ENCODE measurements at regions not wholly inside any gene's neighbourhood (a gene's known extent, or its start where the extent isn't known, plus 50 kb on each side); places are given as distances from the start of the nearest gene placed in this dataset.
"Not testable (repeated sequence)": the region's sequence is repeated elsewhere in the genome, so short reads cannot be mapped to it uniquely, and the experiment has no call there.

DNA sequence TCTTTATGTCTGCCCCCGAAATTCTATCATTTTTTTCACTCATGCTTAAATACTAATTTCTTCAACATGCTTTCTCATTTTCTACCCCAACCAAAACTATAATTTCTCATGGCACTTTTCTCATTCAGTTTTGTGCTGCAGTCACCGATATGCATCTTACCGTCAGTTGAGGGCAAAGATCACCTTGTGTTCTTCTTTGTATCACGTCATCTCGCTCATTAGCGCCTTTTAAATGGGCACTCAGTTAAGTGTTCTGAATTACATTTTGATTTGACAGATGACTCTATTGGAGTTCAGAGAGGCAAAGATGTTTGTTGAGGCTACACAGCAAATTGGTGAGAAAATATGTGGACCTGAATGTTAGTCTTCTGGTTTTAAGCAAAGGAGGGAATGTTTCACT, 211.7 kb upstream of the GLRA1 start:
- intact Hi-C loops (cut with micrococcal nuclease): no loop called here

DNA sequence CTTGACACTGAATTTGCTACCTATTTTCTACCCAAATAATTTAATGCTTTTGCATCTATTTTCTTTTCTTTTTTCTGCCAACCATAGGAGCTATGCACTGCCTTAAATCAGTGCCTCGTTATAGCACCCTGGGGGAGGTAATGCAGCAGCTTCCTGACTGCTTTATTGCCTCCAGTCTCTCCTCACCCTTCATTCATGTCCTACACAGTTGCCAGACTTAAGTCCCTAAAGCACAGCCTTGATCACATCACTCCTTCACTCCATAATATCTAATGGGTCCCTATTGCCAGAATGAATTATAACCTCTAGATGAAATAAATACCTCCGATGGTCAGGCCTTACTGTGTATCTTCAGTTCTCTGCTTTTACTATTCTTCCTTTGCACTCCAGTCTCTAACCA, 211.2 kb upstream of the GLRA1 start:
- intact Hi-C loops (cut with micrococcal nuclease): no loop called here
- ATAC-seq: no peak
- DNase-seq: no peak

More for the DNA sequence above, 211.7 kb upstream of the GLRA1 start:
- no peak for ATAC-seq
- no peak for DNase-seq

DNA sequence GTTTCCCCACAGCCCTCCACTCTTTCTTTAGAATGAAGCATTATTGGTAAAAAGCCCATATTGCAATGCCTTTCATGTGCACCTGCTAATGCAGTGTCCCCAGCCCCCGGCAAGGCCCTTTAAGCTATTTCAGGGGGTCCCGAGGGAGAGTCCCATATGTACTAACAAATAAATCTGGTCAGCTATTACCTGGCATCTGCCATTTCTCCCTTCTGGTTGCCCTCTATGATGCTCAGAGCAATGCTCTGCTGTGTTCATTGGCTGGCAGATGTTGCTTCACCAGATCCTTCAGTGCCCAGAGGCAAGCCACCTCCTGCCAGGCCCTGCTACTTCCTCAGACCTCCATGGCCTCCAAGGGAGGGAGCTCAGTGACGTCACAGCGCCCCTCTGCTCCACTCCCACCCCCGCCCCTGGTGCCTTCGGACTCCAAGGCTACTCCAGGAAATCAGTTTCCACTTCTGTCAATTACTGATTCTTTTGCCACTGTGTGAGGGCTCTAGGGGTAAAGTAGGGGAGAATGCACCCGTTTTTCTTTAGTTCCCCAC, 201.1 kb upstream of the GLRA1 start:
- intact Hi-C loops (cut with micrococcal nuclease): no loop called here
- DNase-seq (no peak), ATAC-seq (no peak)

DNA sequence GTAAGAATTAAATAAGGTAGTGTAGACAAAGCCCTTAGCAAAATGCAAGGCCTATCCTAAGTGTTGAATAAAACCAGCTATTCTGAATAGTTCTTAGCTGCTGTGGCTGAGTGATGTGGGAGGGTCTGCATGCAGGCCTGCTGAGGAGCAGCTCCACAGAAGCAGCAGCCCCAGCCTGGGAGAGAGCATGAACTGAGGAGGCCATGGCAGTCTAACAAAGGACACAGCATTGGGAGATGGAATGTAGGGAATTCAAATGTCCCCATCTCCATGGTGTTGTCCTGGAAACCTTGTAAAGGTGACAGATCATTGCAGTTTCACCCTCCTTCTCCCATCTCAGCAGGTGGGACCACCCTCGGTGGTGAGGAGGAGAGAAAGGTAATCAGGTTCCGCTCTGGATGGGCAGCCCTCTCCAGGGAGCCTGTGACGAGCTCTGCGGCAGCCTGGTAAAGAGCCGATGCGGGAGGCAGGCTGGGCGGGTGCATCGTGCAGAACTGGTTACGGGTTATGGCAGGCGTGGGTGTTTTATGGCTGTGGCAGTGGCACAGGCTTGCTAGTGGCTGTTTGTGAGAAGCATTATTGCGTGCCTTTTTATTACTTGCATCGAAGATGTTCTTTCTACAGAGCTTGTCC, 199.9 kb upstream of the GLRA1 start:
- intact Hi-C loops (cut with micrococcal nuclease): no loop called here
- ATAC-seq (no peak), DNase-seq (no peak)

DNA sequence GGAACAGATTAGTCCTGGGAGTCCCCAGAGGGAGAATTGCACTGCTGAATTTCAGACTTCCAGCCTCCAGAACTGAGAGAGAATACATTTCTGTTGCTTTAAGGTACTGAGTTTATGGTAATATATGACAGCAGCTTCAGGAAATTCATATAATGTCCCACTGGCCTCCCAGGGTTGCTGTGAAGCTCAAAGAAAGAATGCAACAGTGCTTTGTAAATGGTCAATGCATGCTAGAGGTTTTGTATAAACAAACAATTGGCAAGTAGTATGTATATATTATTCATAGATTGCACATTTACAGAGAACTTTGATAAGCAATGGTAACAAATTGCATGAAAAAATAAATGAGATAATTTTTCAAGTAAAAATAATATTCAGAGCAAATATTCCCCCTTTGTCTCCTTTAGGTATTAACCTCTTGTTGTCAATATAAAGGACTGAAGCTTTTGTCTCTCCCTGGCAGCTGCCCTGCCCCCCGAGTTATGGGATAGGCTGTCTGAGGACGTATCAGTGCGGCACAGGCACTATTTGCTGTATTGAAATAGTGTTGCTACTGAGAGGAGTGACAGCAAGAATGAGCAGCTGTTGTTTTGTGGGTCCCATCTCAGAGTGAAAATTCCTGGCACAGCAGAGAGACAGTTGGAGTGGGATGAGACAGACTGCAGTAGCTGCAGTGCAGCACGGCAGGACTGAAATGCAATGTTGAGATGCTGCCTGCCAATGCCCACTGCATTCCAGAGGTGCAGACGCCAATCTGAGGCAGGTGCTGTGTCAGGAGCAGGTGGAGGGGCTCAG, 194.2 kb upstream of the GLRA1 start:
- ATAC-seq (no peak), DNase-seq (no peak)
- intact Hi-C loops (cut with micrococcal nuclease): no loop called here

DNA sequence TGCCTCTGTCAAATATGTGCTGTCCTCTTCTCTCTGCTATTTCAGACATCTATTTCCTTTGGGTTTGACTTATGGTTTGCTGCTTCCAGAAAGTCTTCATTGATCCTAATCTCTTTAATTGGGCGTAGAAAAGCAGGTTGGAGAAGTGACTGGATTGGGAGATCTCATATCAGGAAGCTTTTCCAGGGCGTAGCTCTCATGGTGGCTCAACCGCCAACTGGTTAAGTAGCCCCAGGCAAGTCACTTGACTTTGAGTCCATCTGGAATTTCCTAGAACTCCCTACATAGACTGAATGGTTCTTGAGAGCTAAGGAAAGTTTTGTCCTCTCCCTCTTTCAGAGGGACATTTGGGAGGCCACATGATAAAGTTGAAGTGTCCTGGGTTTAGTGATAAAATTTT, 192.3 kb upstream of the GLRA1 start:
- no peak for ATAC-seq
- intact Hi-C loops (cut with micrococcal nuclease): no loop called here
- no peak for DNase-seq

DNA sequence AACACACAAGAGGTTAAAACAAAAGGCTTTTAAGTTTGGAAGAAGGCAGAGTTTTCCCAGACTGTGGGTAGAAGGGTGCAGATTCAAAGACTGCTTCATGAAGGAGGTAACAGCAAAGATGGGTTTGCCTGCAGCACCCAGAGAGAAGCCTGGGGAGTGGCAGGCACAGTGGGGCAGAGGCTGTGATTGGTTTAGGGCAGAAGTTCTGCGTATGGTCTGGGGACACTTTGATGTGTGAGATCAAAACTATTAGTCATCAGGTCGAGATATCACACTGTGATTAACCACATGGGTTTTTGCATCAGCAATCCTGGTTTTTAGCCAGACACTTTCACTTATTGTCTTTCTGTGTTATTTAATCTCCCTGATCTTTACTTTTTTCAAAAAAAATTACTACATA, 188.8 kb upstream of the GLRA1 start:
- DNase-seq (no peak), ATAC-seq (no peak)
- intact Hi-C loops (cut with micrococcal nuclease): no loop called here

DNA sequence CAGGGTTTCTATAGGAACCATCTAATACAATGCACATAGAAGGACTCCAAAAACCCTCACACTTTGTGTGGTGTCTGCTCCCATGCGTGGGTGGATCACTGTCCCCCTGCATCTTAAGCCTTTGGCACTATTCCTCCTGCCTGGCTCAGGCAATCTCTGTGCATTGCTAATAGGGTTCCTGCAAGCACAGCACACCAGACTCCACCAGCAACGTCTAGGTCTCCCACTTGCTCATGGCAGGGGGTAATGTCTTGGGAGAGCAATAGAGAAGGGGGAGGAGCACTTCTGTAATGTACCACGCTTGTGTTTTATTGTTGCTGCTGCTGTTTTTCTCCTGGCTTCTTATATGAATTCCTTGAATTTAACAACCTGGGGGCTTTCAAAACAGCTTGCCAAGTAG, 182.6 kb upstream of the GLRA1 start:
- intact Hi-C loops (cut with micrococcal nuclease): no loop called here
- ATAC-seq (no peak), DNase-seq (no peak)

DNA sequence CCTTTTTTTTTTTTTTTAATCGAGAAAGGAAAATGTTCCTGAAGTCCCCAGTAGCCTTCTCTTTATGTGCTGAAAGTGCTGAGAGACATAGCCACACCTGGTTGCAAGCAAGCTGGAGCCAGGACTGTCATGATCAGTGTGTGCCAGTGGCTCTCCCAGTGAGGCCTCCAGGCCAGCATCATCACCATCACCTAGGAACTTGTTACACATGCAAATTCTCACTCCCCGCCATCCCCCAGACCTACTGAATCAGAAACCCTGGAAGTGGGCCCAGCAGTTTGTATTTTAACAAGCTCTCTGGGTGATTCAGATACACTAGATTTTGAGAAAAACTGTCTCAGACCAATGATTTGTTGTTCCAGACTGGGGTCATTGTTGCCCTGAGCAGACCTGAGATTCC, 181.9 kb upstream of the GLRA1 start:
- intact Hi-C loops (cut with micrococcal nuclease): no loop called here
- DNase-seq (no peak), ATAC-seq (no peak)

DNA sequence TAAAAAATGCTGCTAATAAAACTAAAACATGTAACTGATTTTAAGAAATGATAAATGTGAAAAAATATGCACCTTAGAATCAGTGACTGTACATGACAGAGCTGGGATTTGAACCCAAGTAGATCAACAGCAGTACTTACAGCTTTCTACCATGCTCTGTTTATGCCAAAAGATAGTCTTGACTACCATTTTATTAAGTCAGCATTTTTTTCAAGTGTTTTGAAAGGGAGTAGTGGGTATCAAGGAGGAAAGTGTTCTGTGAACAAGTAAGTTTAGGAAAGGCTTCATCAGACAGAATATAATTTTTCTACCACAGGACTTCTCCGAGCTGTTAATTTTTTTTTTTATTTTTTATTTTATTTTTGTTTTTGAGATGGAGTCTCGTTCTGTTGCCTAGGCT, 180.4 kb upstream of the GLRA1 start:
- intact Hi-C loops (cut with micrococcal nuclease): no loop called here
- no peak for DNase-seq
- ATAC-seq: no peak

DNA sequence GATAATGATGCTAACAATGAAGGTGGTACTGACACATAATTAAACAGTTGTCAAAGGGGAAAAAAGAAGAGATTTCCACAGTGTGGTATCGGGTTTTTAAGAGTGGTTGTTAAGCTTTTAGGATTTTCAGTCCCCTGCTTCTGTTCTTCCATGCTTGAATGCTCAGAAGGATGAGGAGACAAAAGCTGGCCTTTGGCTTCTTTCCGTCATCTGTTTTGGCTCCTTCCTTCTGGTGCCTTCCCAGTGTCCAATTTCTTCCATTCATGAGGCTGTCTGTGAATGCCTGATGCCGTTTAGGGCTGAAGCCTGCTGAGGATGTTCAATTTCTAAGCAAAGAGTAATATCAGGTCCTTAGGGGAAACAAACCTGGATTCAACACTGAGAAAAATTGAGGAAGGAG, 179.6 kb upstream of the GLRA1 start:
- no peak for ATAC-seq
- intact Hi-C loops (cut with micrococcal nuclease): no loop called here
- no peak for DNase-seq

DNA sequence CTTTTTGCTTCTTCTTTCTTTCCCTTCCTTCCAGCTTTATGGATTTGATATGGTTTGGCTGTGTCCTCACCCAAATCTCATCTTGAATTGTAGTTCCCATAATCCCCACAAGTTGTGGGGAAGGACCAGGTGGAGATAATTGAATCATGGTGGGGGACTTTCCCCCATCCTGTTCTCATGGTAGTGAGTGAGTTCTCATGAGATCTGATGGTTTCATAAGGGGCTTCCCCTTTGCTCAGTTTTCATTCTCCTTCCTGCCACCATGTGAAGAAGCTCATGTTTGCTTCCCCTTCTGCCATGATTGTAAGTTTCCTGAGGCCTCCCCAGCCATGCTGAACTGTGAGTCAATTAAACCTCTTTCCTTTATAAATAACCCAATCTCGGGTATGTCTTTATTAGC, 178.3 kb upstream of the GLRA1 start:
- intact Hi-C loops (cut with micrococcal nuclease); DNase-seq; ATAC-seq: not testable (repeated sequence)

DNA sequence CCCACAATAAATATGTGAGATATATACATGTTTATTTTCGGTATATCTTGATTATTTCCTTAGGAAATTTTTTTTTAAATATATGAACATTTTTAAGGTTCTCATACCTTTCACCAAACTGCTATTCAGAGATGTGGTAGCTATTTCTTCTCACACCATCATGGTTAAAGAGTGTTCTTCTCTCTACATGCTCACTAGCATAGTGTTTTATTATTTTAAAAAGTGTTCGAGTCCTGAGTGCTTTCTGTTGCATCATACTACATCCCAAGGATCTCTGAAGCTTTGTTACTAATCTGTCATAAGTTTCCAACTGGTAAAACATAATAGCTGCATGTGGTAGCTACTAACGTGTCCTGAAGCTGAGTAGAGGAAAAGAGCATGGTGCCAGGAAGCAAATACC, 177.4 kb upstream of the GLRA1 start:
- DNase-seq: no peak
- intact Hi-C loops (cut with micrococcal nuclease): no loop called here
- ATAC-seq: no peak

DNA sequence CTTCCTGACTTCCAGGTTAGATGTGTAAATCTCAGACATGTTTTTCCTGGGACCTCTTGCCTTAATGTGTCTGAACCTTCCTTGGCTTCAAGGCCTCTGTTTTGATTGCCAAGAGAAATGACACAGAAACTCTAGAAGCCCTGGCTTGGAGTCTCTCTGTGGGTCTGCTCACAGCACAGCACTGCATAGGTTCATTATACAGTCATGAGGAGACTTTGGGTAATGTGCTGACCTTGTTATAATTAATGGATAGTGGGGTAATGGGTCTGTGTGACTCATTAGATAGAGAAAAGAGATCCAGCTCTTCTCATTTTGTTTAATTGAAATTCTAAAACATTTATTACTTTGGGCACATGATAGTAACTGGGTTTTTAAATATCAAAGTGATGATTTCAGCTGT, 175.8 kb upstream of the GLRA1 start:
- ATAC-seq (no peak), DNase-seq (no peak)
- intact Hi-C loops (cut with micrococcal nuclease): no loop called here

DNA sequence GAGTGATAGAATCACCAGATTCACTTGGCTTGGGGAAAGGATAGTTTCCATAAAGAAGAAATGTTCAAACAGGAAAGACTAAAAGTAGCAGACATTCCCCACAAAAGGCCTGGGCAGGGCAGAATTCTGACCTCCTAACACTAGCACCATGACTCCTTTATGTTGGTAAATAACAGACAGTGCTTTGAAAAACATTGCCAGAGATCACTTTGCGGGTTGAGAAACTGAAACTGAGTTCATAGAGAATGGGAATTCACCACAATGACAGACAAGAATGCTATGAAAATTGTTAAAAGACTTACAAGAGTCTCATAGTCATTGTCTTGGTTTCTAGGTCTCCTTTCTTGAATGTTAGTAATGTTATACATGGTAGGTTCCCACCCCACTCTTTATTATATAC, 172.5 kb upstream of the GLRA1 start:
- ATAC-seq: no peak
- intact Hi-C loops (cut with micrococcal nuclease): no loop called here

DNA sequence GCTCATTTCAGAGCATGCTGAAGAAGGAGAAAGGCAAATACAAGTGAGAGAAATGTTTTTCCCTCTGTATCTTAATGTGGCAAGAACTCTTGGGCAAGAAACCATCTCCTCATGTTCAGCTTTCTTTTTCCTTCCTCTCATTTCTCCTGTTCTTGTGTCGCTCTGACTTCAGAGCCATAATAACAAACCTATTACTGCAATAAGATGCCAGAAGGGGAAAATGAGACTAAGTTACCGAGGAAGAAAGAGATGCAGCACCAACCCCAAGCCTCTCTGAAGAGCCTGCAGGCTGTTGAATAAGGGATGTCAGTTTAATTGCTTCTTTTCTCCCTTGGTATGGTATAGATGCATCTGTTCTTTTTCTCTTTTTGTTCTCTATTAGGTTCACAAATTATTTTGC, 170.1 kb upstream of the GLRA1 start:
- DNase-seq (no peak), ATAC-seq (no peak)
- intact Hi-C loops (cut with micrococcal nuclease): no loop called here

More for the DNA sequence above, 172.5 kb upstream of the GLRA1 start:
- DNase-seq: no peak

DNA sequence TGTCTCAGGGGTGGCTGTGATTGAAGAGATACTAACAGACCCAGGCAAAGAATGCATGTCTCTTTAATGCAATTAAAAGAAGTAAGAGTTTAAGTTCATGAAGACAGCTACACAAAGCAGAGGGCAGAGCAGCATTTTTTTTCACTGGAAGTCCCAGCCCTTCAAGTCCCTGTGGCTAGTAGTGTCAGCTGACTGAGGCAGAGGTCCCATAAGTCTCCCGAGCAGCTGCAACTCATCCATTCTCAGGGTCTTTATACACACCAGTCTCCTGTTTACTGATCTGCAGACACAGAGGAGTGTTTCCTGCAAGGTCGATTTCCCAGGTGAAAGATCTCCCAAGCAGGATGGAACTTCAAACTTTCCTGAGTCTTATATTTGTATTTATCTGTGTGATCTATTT, 169.4 kb upstream of the GLRA1 start:
- intact Hi-C loops (cut with micrococcal nuclease): no loop called here
- DNase-seq (no peak), ATAC-seq (no peak)

DNA sequence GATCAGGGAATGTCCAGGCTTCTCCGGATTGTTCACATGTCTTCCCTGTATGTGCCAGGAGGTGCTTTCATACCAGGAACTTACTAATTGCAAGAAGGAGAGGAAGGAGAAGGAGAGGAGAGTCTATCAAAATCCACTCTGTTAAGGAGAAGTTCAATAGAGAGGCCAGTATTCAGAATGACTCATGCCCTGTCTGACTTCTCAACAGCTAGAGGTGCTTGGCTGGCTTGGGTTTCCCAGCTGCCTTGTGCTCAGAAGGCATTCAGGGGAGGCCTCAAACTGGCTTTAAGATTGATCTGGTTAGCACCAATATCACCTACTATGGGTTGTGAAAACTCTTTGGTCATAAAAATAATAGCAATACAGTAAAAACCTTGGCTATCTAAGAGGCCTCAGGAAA, 167.9 kb upstream of the GLRA1 start:
- intact Hi-C loops (cut with micrococcal nuclease): no loop called here
- ATAC-seq (no peak), DNase-seq (no peak)

DNA sequence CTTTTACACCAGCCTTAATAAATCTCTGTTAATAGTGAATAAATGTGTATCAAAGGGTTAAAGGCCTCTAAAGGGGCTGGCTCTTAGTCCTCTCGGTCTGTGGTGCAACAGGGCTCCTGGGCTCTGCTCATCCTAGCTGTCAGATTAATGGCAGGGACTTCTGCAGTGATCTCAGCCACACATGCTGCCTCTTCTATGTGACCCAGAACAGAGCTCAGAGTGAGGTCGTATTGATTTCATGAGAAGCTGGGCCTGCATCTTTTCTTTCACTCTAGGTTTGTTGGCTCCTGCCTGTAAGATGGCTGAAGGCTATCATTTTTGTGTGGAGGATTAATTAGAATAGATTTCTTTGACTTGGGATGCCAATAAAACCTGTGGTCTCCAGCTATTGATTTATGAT, 165.0 kb upstream of the GLRA1 start:
- intact Hi-C loops (cut with micrococcal nuclease): no loop called here
- ATAC-seq (no peak), DNase-seq (no peak)

DNA sequence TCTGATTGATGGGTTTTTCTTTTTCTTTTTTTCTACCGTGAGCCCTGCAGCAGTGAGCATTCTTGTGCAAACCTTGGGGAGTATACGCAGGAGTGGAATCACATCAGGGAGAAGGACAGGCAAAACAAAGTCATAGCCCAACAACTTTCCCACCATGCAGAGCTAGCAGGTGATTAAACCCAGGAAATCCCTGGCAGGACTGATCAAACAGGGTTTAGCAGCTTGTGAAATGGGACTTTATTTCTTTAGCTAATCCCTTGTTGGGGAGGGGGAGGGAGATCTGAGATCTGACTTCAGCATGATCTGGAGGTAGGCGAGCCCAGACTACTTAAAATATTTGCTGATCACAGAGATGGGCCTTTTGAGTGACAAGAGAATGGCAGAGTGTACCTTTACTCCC, 162.0 kb upstream of the GLRA1 start:
- no peak for DNase-seq
- intact Hi-C loops (cut with micrococcal nuclease): no loop called here
- ATAC-seq: no peak

DNA sequence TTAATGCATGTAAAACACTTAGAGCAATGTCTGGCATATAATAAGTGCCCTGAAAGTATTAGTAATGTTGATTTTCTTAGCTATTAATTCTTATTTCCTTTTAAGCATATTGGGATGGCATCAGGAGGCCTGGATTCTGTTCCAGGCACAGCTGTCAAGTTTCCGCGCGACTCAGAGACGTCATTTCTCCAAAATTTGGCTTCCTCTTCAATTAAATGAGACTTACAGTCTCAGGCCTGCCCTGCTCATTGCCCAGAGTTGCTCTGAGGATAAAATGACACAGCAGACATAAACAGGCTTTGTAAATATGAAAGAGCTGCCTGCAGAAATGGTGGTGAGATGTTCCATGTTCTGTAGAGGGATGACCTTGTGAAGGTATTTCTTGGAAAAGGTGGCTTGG, 159.8 kb upstream of the GLRA1 start:
- ATAC-seq (no peak), DNase-seq (no peak)
- intact Hi-C loops (cut with micrococcal nuclease): no loop called here
